Vagina (tissue), 2 donors: ENCODE measurements at regions not wholly inside any gene's neighbourhood (a gene's known extent, or its start where the extent isn't known, plus 50 kb on each side); places are given as distances from the start of the nearest gene placed in this dataset.

Experiments
- DNase-seq, 2 donors: peaks; one replicate each; pipeline ENCODE4 v3.0.0-alpha.2; 2017; ENCODE audit errors: extremely low spot score in 2 of 2
- H3K27ac ChIP-seq: fragments of 200-600 bp; sonication (generic); one replicate; pipeline ENCODE4 v1.5.1; 2019
- H3K27me3 ChIP-seq: fragments of 200-600 bp; sonication (generic); one replicate; pipeline ENCODE4 v1.5.1; 2019
- H3K36me3 ChIP-seq, 2 donors: fragments of 200-600 bp; sonication (generic); one replicate each; pipeline ENCODE4 v1.5.1; 2017 to 2019
- H3K4me1 ChIP-seq: fragments of 200-600 bp; sonication (generic); one replicate; pipeline ENCODE4 v1.5.1; 2019
- H3K4me3 ChIP-seq, 2 donors: fragments of 200-600 bp; sonication (generic); 1 replicate in 1 of 2; 2 replicates in 1 of 2; pipeline ENCODE4 v1.5.1; 2016 to 2019
- H3K9me3 ChIP-seq: fragments of 200-600 bp; sonication (generic); one replicate; pipeline ENCODE4 v1.5.1; 2019
- POLR2A ChIP-seq, 2 donors: fragments of 450-650 bp; IDR thresholded peaks; one replicate each; pipeline ENCODE4 v1.6.1; 2017; ENCODE audit warnings: antibody characterized with exemption in 2 of 2, mild to moderate bottlenecking in 2 of 2, moderate library complexity in 2 of 2
- POLR2AphosphoS5 ChIP-seq, 2 donors: sonication (generic); formaldehyde crosslinking; IDR thresholded peaks; one replicate each; pipeline ENCODE4 v1.9.0; 2017; ENCODE audit warnings: antibody characterized with exemption in 2 of 2, mild to moderate bottlenecking in 2 of 2, low read depth in 1 of 2; ENCODE audit not compliant: insufficient read depth in 1 of 2
- intact Hi-C: fragments of 100-400 bp; cut with DNase I; formaldehyde crosslinking; loops from one replicate; pipeline ENCODE4 v1.15.1; 2023
- TF ChIP-seq, protein P1 (sequence below), 3 experiments: fragments of 450-650 bp in 2 of 3; fragments of 200-600 bp in 1 of 3; sonication (generic) in 1 of 3; IDR thresholded peaks; one replicate each; pipeline ENCODE4 v1.5.1; 2017 to 2019; ENCODE audit warnings: antibody characterized with exemption in 3 of 3, mild to moderate bottlenecking in 2 of 3, moderate library complexity in 2 of 3

GRCh38 chr4:185903205-185903604 is 91.2 kb upstream of the SORBS2 start:
- Histone ChIP-seq H3K9me3 (no peaks in the 10 kb centered on the region), H3K4me1 (no peaks in the 10 kb centered on the region), H3K27ac (no peak overlapping the region), H3K36me3 (no peaks in the 10 kb centered on the region), H3K4me3 (no peak overlapping the region), H3K27me3 (no peaks in the 10 kb centered on the region)
- DNase-seq: no peak
- TF ChIP-seq POLR2A (IDR thresholded peaks at IDR 0.05): no peak
- intact Hi-C loops: no loop called here

DNA sequence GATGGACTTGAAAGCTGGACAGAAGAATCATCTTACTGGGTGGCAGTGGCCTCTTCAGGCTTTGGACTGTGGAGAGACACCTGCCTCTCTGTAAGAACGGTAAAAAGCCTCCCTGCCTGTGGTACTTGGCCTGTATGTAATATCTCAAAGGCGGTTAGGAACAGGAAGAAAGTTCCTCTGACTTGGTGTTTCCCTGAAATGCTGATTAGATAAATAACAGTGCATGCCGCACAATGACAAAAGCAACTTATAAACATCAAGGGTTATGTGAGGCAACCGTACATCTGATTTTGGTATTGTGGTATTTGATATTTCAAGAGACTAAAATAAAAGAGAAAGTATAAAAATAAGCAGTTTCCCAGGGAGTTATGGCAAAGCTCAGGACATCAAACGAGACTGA is 92.4 kb upstream of the SORBS2 start:
- TF ChIP-seq, protein P1, sequence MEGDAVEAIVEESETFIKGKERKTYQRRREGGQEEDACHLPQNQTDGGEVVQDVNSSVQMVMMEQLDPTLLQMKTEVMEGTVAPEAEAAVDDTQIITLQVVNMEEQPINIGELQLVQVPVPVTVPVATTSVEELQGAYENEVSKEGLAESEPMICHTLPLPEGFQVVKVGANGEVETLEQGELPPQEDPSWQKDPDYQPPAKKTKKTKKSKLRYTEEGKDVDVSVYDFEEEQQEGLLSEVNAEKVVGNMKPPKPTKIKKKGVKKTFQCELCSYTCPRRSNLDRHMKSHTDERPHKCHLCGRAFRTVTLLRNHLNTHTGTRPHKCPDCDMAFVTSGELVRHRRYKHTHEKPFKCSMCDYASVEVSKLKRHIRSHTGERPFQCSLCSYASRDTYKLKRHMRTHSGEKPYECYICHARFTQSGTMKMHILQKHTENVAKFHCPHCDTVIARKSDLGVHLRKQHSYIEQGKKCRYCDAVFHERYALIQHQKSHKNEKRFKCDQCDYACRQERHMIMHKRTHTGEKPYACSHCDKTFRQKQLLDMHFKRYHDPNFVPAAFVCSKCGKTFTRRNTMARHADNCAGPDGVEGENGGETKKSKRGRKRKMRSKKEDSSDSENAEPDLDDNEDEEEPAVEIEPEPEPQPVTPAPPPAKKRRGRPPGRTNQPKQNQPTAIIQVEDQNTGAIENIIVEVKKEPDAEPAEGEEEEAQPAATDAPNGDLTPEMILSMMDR (IDR thresholded peaks at IDR 0.05): no peak
- no peak for TF ChIP-seq POLR2AphosphoS5 (IDR thresholded peaks at IDR 0.05; ENCODE audit: insufficient read depth in 1 of 2, low read depth in 1 of 2)
- TF ChIP-seq POLR2A (IDR thresholded peaks at IDR 0.05): no peak
- H3K27ac ChIP-seq: no peak overlapping the region
- intact Hi-C loops: no loop called here

GRCh38 chr4:185909972-185910371 is 98.0 kb upstream of the SORBS2 start:
- H3K4me3 ChIP-seq: no peak overlapping the region
- peak in 1 of 2 donors; percentile 16 for DNase-seq
- no peaks in the 10 kb centered on the region for H3K27me3 ChIP-seq
- no peaks in the 10 kb centered on the region for H3K36me3 ChIP-seq
- H3K9me3 ChIP-seq: no peaks in the 10 kb centered on the region
- no peak for TF ChIP-seq POLR2A (IDR thresholded peaks at IDR 0.05)
- TF ChIP-seq, protein P1 (IDR thresholded peaks at IDR 0.05): no peak
- no peak for TF ChIP-seq POLR2AphosphoS5 (IDR thresholded peaks at IDR 0.05; ENCODE audit: insufficient read depth in 1 of 2, low read depth in 1 of 2)
- no peaks in the 10 kb centered on the region for H3K4me1 ChIP-seq
- no peak overlapping the region for H3K27ac ChIP-seq
- intact Hi-C loops: loop anchor here (5.0 kb wide), 1 partner anchor 448 kb away; no protein-coding TSS in a partner anchor

More for the DNA sequence above, 92.4 kb upstream of the SORBS2 start:
- DNase-seq: no peak
- Histone ChIP-seq H3K4me1 (no peaks in the 10 kb centered on the region), H3K4me3 (no peak overlapping the region), H3K36me3 (no peaks in the 10 kb centered on the region), H3K9me3 (no peaks in the 10 kb centered on the region), H3K27me3 (no peaks in the 10 kb centered on the region)

- H3K4me3 ChIP-seq: no peak overlapping the region
- TF ChIP-seq, protein P1 (IDR thresholded peaks at IDR 0.05): no peak
- TF ChIP-seq POLR2AphosphoS5 (IDR thresholded peaks at IDR 0.05; ENCODE audit: insufficient read depth in 1 of 2, low read depth in 1 of 2) (no peak), POLR2A (IDR thresholded peaks at IDR 0.05) (no peak)
- H3K27me3 ChIP-seq: no peaks in the 10 kb centered on the region
- no peak overlapping the region for H3K27ac ChIP-seq
- no peak for DNase-seq
- no peaks in the 10 kb centered on the region for H3K36me3 ChIP-seq
- H3K4me1 ChIP-seq: no peaks in the 10 kb centered on the region
- intact Hi-C loops: no loop called here
- H3K9me3 ChIP-seq: no peaks in the 10 kb centered on the region
These were observed 99.6 kb upstream of the SORBS2 start for GRCh38 chr4:185911556-185912064.

- Histone ChIP-seq H3K27me3 (no peaks in the 10 kb centered on the region), H3K27ac (no peak overlapping the region), H3K4me3 (no peak overlapping the region), H3K9me3 (no peaks in the 10 kb centered on the region), H3K36me3 (no peaks in the 10 kb centered on the region), H3K4me1 (no peaks in the 10 kb centered on the region)
- no peak for DNase-seq
- intact Hi-C loops: no loop called here
- TF ChIP-seq POLR2AphosphoS5 (IDR thresholded peaks at IDR 0.05; ENCODE audit: insufficient read depth in 1 of 2, low read depth in 1 of 2) (peak in 1 of 2 donors; percentile 77), POLR2A (IDR thresholded peaks at IDR 0.05) (no peak)
- TF ChIP-seq, protein P1 (IDR thresholded peaks at IDR 0.05): no peak
These were observed 100.8 kb upstream of the SORBS2 start for GRCh38 chr4:185912779-185913178.
